GM12873 (cell line): ENCODE measurements at regions not wholly inside any gene's neighbourhood (a gene's known extent, or its start where the extent isn't known, plus 50 kb on each side); places are given as distances from the start of the nearest gene placed in this dataset.

Experiments
- CTCF ChIP-seq: IDR thresholded peaks from 2 replicates; pipeline ENCODE4 v1.5.1; 2012; ENCODE audit warnings: low read depth, mild to moderate bottlenecking, moderate library complexity, low read length, control low read depth; ENCODE audit not compliant: insufficient read depth; ENCODE audit errors: missing control alignments

GRCh38 chr2:139162957-139163356 lies 382.8 kb upstream of the NXPH2 start:
- no peak for TF ChIP-seq CTCF

GRCh38 chr2:139162456-139162855 lies 382.3 kb upstream of the NXPH2 start:
- TF ChIP-seq CTCF = no peak

- no peak for TF ChIP-seq CTCF
These were observed 380.6 kb upstream of the NXPH2 start for GRCh38 chr2:139160836-139161235.

GRCh38 chr2:139159177-139159576 lies 379.0 kb upstream of the NXPH2 start:
- no peak for TF ChIP-seq CTCF

GRCh38 chr2:139156730-139157129 lies 376.5 kb upstream of the NXPH2 start:
- TF ChIP-seq CTCF = no peak

GRCh38 chr2:139155991-139156390 lies 375.8 kb upstream of the NXPH2 start:
- no peak for TF ChIP-seq CTCF

GRCh38 chr2:139142252-139142880 lies 362.2 kb upstream of the NXPH2 start:
- no peak for TF ChIP-seq CTCF
